Motor neuron (in vitro differentiated cells): ENCODE measurements at regions not wholly inside any gene's neighbourhood (a gene's known extent, or its start where the extent isn't known, plus 50 kb on each side); places are given as distances from the start of the nearest gene placed in this dataset.
A peak's percentile ranks its signal among the peaks of the same experiment; 100 is the strongest.

Experiments used
- ATAC-seq, 8 experiments: fragments of 200-7000 bp; cut with Tn5 transposase; replicated peaks in 6 of 8; 2 replicates each; pipeline ENCODE4 v1.8.0; 2021; ENCODE audit warnings: mild to moderate bottlenecking in 8 of 8, moderate library complexity in 8 of 8
- H3K27ac ChIP-seq, 2 donors: fragments of 250-450 bp; sonication (Bioruptor Pico); 2 replicates each; pipeline ENCODE4 v1.9.0; 2021; ENCODE audit warnings: antibody characterized with exemption in 2 of 2, mild to moderate bottlenecking in 2 of 2, moderate library complexity in 1 of 2
- H3K4me1 ChIP-seq, 2 donors: fragments of 250-450 bp; sonication (Bioruptor Pico); replicated peaks in 1 of 2; 2 replicates each; pipeline ENCODE4 v1.6.1; 2021; ENCODE audit warnings: antibody characterized with exemption in 2 of 2, mild to moderate bottlenecking in 2 of 2, moderate library complexity in 1 of 2
- H3K4me3 ChIP-seq, 5 donors: fragments of 250-450 bp; sonication (Bioruptor Pico); 2 replicates each; pipeline ENCODE4 v1.9.0; 2021; ENCODE audit warnings: antibody characterized with exemption in 5 of 5, mild to moderate bottlenecking in 5 of 5, moderate library complexity in 4 of 5
- WGBS, 10 experiments: fragments of 450-650 bp; shearing (Covaris generic); methylation state at CpG; one replicate each; pipeline ENCODE4 v1.0.0; 2022; 5-methylcytosine and 5-hydroxymethylcytosine counted together
- in situ Hi-C, 9 experiments: fragments of 400-800 bp; cut with MboI; loops; one replicate each; pipeline ENCODE4 v1.15.0; 2021; ENCODE audit warnings: low sequenced_read_pairs in 9 of 9, low pct_unique_long_range_greater_than_20kb in 2 of 9; ENCODE audit not compliant: unreplicated experiment in 9 of 9

DNA sequence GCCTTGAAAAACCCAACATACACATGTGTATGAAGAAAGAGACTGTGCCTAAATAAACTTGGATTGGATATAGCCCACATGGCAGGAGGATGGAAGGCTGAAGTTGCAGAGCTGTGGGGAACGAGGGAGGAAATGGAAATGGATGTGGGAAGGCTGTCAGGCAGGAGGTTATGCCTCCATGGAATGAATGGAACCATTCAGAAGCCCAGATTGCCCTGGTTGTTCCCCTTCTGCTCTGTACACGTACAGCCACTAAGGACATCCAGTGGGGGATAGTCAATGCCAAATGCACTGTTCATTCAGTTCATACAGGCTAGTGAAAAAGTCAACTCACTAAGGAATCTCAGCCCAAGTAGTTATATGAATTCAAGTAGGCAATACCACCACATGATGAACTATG is 463.7 kb downstream of the TNS1 start:
- no peak overlapping the region for H3K4me3 ChIP-seq
- in situ Hi-C loops = loop anchor here in 1 of 9 experiments (25.0 kb wide), 1 partner anchor 173 kb away; no protein-coding TSS in a partner anchor
- ATAC-seq = no peak
- no peak overlapping the region for H3K27ac ChIP-seq
- H3K4me1 ChIP-seq = no peaks in the 10 kb centered on the region
- 33 to 79% (median 69%) methylated on average over 1 to 2 of the region's 2 CpGs; no CpG with 5 or more reads in 5 of the 10 experiments for WGBS, 10 experiments

DNA sequence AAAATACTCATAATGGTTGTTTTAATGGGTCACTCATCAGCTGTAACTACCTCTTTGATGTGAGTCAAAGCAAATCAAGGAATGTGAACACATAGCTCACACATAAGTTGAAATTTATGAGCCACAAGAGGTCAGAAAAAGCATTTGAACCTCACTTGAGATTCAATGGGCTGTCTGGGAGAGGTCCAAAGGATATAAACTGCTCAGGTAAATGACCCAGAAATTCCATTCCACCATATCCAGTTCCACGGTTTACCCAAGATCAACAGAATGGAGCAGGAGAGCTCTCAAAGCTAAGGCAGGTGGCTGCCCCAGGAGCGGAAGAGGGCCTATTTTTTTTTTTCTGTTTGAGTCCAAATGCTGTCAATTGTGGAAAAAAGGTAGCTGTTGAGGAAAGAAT is 464.1 kb downstream of the TNS1 start:
- in situ Hi-C loops = loop anchor here in 1 of 9 experiments (25.0 kb wide), 1 partner anchor 174 kb away; no protein-coding TSS in a partner anchor
- no peaks in the 10 kb centered on the region for H3K4me1 ChIP-seq
- no peak for ATAC-seq
- H3K27ac ChIP-seq = no peak overlapping the region
- WGBS, 10 experiments = 60 to 100% (median 76%) methylated on average over 1 to 2 of the region's 2 CpGs; no CpG with 5 or more reads in 2 of the 10 experiments
- no peak overlapping the region for H3K4me3 ChIP-seq

DNA sequence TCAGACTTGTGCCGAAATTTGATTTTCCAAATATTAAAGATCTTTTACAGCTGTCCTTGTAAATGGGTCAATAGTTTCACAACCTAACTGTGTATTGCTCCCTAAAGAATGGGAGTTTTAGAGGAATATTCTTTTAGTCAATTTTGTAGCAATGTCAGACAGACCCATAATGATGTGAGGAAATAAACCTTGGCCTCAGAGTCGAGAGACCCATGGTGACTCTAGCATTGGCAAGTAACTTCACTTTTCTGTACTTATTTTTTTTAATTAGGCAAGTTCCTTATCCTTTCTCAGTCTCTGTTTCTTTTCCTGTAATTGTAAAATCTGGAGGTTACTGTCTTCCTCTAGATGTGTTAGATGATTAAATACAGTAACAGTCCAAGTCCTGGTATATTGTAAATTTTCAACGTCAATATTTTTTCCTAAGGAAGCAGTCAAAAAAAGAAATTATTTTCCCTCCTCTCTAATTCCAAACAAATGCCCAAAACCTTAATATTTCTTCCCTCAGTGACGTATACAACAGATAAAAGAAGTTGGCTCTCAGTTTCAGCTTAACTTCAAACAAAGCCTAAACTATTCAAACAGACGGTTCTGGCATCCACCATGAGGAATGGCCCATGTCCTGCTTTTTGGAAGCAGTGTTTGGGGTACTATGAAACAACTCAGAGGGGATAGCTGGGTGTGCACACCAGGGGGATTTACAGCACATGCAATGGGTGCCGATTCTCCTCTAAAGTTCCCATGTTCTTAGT is 466.7 kb downstream of the TNS1 start:
- Histone ChIP-seq H3K4me3 (no peak overlapping the region), H3K27ac (no peak overlapping the region), H3K4me1 (no peaks in the 10 kb centered on the region)
- ATAC-seq = no peak
- 18 to 100% (median 81%) methylated on average over 1 to 6 of the region's 6 CpGs for WGBS, 10 experiments
- in situ Hi-C loops = loop anchor here in 1 of 9 experiments (25.0 kb wide), 1 partner anchor 176 kb away; no protein-coding TSS in a partner anchor

DNA sequence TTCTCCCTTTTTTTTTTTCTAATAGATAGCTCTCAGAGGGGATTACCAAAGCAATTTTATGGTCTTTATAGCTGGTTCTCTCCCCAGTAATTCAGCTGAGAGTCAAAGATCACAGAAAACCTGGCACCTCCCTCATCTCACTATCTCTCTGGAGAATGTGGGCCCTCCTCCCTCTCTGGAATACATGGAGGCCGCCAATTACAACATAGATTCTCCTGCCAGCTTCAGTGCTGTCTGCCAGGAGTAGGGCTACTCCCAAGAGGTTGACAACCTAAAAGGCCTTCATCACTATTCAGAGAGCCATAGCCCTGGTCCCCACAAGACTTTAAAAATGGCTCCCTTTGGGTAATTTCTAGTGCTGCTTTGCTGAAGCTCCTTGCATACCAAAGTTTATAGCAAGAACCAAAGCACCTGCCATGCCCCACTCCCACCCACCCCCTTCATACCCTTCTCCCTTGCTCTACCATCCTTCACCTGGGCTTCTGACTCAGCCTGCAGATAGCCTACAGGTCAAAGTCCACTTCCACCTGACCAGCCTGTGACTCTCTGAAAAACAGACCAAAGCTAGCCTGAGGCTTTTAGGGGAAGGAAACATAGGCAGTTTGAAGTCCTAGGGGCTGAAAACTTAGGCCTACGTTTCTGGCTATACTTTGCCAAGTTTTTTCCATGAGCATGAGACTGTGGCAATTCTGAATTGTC is 472.3 kb downstream of the TNS1 start:
- ATAC-seq = no peak
- no peak overlapping the region for H3K4me3 ChIP-seq
- peaks cover 0 to 3% of the 10 kb centered on the region in 2 donors for H3K4me1 ChIP-seq
- H3K27ac ChIP-seq = no peak overlapping the region
- 65 to 100% (median 100%) methylated on average over 1 to 2 of the region's 2 CpGs; no CpG with 5 or more reads in 7 of the 10 experiments for WGBS, 10 experiments
- in situ Hi-C loops = loop anchor here in 1 of 9 experiments (25.0 kb wide), 1 partner anchor 182 kb away; no protein-coding TSS in a partner anchor

DNA sequence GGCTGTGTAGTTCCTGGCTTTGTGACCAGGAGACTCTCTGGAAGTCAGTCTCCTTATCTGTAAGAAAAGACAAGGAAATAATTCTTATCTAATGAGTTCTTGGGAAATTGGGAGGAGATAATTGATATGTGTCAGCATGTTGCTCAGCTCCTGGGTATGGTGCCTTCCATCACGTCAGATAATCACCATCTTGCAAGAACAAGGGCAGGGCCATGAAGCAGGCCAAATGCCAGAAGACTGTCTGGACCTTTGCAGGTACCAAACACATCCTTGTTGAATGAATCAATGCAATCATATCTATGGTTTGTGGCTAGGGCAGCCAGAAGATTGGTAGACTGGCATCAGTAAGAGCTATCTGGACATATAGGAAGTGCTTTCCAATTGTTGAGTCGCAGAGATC is 473.5 kb downstream of the TNS1 start:
- WGBS, 10 experiments = 59 to 100% (median 80%) methylated on average over 1 to 2 of the region's 2 CpGs; no CpG with 5 or more reads in 3 of the 10 experiments
- H3K4me3 ChIP-seq = no peak overlapping the region
- in situ Hi-C loops = loop anchor here in 1 of 9 experiments (25.0 kb wide), 1 partner anchor 183 kb away; no protein-coding TSS in a partner anchor
- no peak for ATAC-seq
- H3K27ac ChIP-seq = no peak overlapping the region
- peaks cover 0 to 3% of the 10 kb centered on the region in 2 donors for H3K4me1 ChIP-seq

DNA sequence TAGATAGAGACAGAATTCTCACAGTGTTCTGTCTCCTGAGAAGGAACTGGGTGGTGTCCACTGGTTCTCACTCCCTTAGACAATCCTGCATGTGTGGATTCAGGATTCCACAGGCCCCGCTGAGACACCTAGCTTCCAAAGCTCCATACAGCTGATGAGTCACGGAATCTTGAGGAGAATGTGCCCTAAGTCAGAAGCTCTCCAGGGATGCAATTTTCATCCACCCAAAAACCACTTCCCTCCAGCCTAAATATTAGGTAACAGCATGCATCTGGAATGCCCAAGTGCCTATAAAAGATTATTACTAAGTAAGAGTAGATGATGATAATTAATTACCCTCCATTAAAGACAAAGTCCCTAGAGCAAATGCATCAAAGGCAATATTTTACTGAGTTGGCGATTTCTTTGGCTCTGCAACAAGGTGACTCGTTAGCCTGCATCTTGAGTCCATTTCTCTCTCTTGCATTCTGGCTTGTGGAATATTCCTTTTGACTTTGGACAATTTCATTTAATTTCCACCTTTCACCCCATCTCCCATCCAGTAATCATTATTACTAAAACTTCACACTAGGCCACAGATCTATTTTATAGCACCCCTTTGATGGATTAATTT is 475.1 kb downstream of the TNS1 start:
- ATAC-seq = peak in 2 of 8 experiments; percentile 80
- in situ Hi-C loops = loop anchor here in 1 of 9 experiments (25.0 kb wide), 1 partner anchor 185 kb away; no protein-coding TSS in a partner anchor
- H3K27ac ChIP-seq = no peak overlapping the region
- 8 to 100% (median 93%) methylated on average over 1 to 4 of the region's 4 CpGs; no CpG with 5 or more reads in 1 of the 10 experiments for WGBS, 10 experiments
- H3K4me1 ChIP-seq = peaks cover 0 to 3% of the 10 kb centered on the region in 2 donors
- no peak overlapping the region for H3K4me3 ChIP-seq

DNA sequence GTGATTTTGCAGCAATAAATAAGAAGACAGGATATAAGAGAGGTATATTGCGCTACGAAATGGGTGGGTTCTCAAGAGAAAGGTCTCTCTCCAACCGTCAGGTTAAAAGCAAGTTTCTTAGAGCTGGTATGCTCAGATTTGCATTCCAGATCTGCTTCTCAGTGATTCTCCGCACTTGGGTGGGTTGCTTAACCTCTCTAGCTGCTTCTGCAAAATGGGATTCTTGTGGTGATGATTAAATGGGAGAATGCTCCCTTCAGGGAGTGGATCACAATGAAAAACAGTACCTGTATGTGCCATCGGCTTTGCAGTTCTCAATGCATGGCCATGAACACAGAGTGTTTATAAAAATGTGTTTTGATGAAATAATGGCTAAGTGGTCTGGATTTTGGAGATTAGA is 477.7 kb downstream of the TNS1 start:
- Histone ChIP-seq H3K4me3 (no peak overlapping the region), H3K27ac (no peak overlapping the region), H3K4me1 (no peaks in the 10 kb centered on the region)
- 60 to 100% (median 86%) methylated on average over 1 to 5 of the region's 5 CpGs; no CpG with 5 or more reads in 2 of the 10 experiments for WGBS, 10 experiments
- no peak for ATAC-seq
- in situ Hi-C loops = loop anchor here in 1 of 9 experiments (25.0 kb wide), 1 partner anchor 187 kb away; no protein-coding TSS in a partner anchor

DNA sequence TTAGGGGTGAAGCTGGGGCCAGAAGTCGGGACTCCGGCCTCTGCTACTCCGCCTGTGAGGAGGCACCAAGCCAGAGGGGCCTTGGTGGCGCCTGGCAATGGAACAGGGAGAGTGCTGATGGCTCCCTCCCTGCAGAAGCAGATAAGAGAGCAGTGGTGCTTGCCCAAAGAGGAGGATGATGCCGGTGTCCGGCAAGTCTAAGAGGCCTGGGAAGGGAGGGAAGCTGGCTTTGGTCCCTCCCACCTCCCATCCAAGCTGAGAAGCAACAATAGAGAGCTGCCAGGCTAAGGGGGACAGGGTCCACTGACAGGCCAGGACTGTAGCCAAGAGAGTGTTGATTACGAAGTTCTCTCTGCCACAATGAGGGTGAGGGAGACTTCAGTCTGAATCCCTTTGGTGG is 479.5 kb downstream of the TNS1 start:
- Histone ChIP-seq H3K27ac (no peak overlapping the region), H3K4me1 (no peaks in the 10 kb centered on the region), H3K4me3 (no peak overlapping the region)
- in situ Hi-C loops = loop anchor here in 7 of 9 experiments (25.0 kb wide), 3 partner anchors 189 to 1011 kb away; partner anchors contain the start of gene IGFBP5 (in 5 of the 7)
- ATAC-seq = no peak
- 73 to 82% (median 79%) methylated on average over 1 to 4 of the region's 7 CpGs; no CpG with 5 or more reads in 6 of the 10 experiments for WGBS, 10 experiments

DNA sequence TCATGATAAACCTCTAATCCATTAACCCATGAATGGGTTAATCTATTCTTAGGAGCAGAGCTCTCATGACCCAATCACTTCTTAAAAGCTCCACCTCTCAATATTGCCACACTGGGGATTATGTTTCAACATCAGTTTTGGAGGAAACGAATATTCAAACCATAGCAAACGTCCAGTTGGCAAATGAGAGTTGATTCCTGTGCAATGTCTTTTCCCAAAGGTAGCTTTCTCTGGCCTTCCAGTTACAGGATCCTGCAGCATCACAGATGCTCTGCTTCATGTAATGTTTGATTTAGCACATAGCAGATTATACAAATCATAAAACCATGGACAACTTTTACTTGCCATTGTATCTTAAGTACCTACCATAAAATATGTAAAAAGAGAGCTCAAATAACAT is 481.0 kb downstream of the TNS1 start:
- Histone ChIP-seq H3K27ac (no peak overlapping the region), H3K4me1 (no peaks in the 10 kb centered on the region), H3K4me3 (no peak overlapping the region)
- peak in 3 of 8 experiments; percentile 44 to 86 (median 57) for ATAC-seq
- 20 to 50% (median 50%) methylated on average over 1 to 2 of the region's 2 CpGs; no CpG with 5 or more reads in 7 of the 10 experiments for WGBS, 10 experiments
- in situ Hi-C loops = loop anchor here in 7 of 9 experiments (25.0 kb wide), 3 partner anchors 190 to 1010 kb away; partner anchors contain the start of gene IGFBP5 (in 5 of the 7)

DNA sequence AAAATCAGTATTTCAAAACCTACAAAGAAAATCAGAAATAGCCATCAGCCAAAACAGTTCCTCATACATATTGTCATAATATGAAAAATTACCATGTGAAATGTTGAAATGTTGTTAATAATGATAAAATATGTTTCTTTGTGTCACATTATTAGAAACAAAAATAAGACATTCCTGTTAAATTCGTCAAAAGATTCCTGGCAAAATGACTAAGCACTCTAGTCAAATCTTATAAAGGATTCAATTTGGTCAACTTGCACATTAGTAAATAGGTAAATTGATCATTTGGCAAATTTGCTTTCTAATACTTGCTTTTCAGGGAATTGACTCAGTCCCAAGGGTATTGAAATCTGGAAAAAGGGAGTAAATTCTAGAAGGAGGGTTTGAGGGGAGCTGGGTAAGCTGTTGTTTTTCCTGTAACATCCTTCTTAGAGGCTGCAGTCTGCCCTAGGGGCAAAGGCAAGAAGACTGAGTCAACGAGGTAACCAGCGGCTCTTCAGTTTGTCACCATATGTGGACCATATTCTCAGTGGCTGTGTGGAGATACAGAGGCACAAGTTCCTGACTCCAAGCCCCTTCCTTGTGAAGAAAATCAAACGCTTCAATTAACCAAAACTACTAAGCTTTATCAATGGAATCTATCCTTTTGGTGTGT is 482.3 kb downstream of the TNS1 start:
- no peak overlapping the region for H3K27ac ChIP-seq
- H3K4me1 ChIP-seq = no peaks in the 10 kb centered on the region
- no peak for ATAC-seq
- H3K4me3 ChIP-seq = no peak overlapping the region
- WGBS, 10 experiments = 8 to 100% (median 87%) methylated on average over 1 to 3 of the region's 4 CpGs
- in situ Hi-C loops = loop anchor here in 7 of 9 experiments (25.0 kb wide), 3 partner anchors 192 to 1008 kb away; partner anchors contain the start of gene IGFBP5 (in 5 of the 7)

DNA sequence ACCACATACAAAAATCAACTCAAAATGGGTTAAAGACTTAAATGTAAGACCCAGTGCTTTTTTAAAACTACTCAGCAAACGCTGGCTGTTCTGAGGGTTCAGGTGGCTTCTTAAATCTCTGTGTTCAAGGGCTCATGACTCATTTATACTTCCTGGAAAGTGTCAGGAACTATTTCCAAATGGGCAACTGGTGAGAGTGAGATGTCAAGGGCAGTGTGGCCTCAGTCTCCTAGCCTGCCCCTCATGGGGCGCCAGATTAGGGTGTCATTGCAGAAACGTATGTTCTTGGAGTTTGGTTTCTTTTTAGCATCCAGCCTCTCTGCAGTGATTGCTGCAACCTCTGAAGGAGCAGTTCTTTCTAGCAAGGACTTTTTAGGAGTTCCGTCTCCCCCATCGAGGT is 485.4 kb downstream of the TNS1 start:
- H3K27ac ChIP-seq = no peak overlapping the region
- H3K4me3 ChIP-seq = no peak overlapping the region
- WGBS, 10 experiments = 64 to 92% (median 79%) methylated on average over 1 to 5 of the region's 5 CpGs; no CpG with 5 or more reads in 2 of the 10 experiments
- peaks cover 0 to under 1% of the 10 kb centered on the region in 2 donors for H3K4me1 ChIP-seq
- ATAC-seq = no peak
- in situ Hi-C loops = loop anchor here (10.0 to 25.0 kb wide), 7 partner anchors 195 to 1005 kb away; partner anchors contain the start of gene IGFBP5 (in 7 of the 9)
